ENCODE measurements at regions not wholly inside any gene's neighbourhood (a gene's known extent, or its start where the extent isn't known, plus 50 kb on each side); places are given as distances from the start of the nearest gene placed in this dataset.
"Not testable (repeated sequence)": the region's sequence is repeated elsewhere in the genome, so short reads cannot be mapped to it uniquely, and the experiment has no call there.

DNA sequence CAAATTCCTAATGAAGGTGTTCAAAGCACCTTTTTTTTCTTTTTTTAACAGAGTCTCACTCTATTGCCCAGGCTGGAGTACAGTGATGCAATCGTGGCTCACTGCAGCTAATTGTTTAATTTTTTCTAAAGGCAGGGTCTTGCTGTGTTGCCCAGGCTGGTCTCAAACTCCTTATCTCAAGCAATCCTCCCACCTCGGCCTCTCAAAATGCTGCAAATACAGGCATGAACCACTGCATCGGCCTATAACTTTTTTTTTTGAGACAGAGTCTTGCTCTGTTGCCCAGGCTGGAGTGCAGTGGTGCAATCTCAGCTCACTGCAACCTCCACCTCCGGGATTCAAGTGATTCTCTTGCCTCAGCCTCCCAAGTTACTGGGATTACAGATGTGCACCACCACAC lies 113.9 kb upstream of the CXADR start:
- TF ChIP-seq EZH2 (IDR thresholded peaks at IDR 0.05; ENCODE audit: insufficient read depth, poor library complexity, severe bottlenecking); EZH2phosphoT487 (IDR thresholded peaks at IDR 0.05; ENCODE audit: insufficient read depth, low read depth): not testable (repeated sequence)

Measured in GM23248 (cell line).